ENCODE measurements at regions not wholly inside any gene's neighbourhood (a gene's known extent, or its start where the extent isn't known, plus 50 kb on each side); places are given as distances from the start of the nearest gene placed in this dataset.

- POLR2A ChIA-PET: no interaction called here
These were observed 989.5 kb upstream of the RBFOX1 start for GRCh38 chr16:6343157-6343556.

GRCh38 chr16:6341981-6342380 lies 990.7 kb upstream of the RBFOX1 start:
- Histone ChIP-seq H3K79me2 (ENCODE audit: insufficient read depth, low read length) (no peaks in the 10 kb centered on the region), H3K4me3 (replicated peaks in 1 of 2; ENCODE audit: low read depth in 1 of 2, low read length in 2 of 2) (no peak overlapping the region), H3K9me2 (ENCODE audit: insufficient read depth) (no peaks in the 10 kb centered on the region), H2AFZ (ENCODE audit: low read depth, low read length, poor library complexity, severe bottlenecking) (no peak overlapping the region), H3K36me3 (ENCODE audit: control insufficient read depth in 1 of 2, insufficient read depth in 2 of 2, low read length in 2 of 2) (no peaks in the 10 kb centered on the region), H4K20me1 (ENCODE audit: insufficient read depth) (no peaks in the 10 kb centered on the region), H3K4me1 (ENCODE audit: control insufficient read depth in 1 of 2, insufficient read depth in 2 of 2, low read length in 2 of 2) (no peaks in the 10 kb centered on the region), H3K9ac (ENCODE audit: low read length) (no peak overlapping the region), H3K27ac (ENCODE audit: low read depth, low read length) (no peak overlapping the region), H3K9me3 (ENCODE audit: control insufficient read depth in 1 of 2, insufficient read depth in 1 of 2, low read depth in 1 of 2, low read length in 2 of 2) (no peaks in the 10 kb centered on the region), H3K27me3 (ENCODE audit: insufficient read depth, low read length) (no peaks in the 10 kb centered on the region), H3K4me2 (ENCODE audit: low read length) (no peak overlapping the region)
- DNase-seq (ENCODE audit: low read depth, low spot score): no peak
- no peak for ATAC-seq
- POLR2A ChIA-PET: no interaction called here
- intact Hi-C loops (cut with micrococcal nuclease): no loop called here
- CTCF ChIA-PET: no interaction called here
- RAD21 ChIA-PET (ENCODE audit: low non-redundant PET in 1 of 2, low total read pairs in 2 of 2, uncharacterized antibody in 2 of 2, unreplicated experiment in 2 of 2): no interaction called here
- BruUV-seq (replicated peaks): no TSS peak
- TF ChIP-seq ZFX (IDR thresholded peaks at IDR 0.05): no peak
- TF ChIP-seq CEBPB (IDR thresholded peaks at IDR 0.05; ENCODE audit: low read depth): no peak

More at GRCh38 chr16:6343157-6343556, 989.5 kb upstream of the RBFOX1 start:
- intact Hi-C loops (cut with micrococcal nuclease): no loop called here
- H3K4me3 ChIP-seq (replicated peaks in 1 of 2; ENCODE audit: low read depth in 1 of 2, low read length in 2 of 2): no peak overlapping the region
- RAD21 ChIA-PET (ENCODE audit: low non-redundant PET in 1 of 2, low total read pairs in 2 of 2, uncharacterized antibody in 2 of 2, unreplicated experiment in 2 of 2): no interaction called here
- TF ChIP-seq SRF (IDR thresholded peaks at IDR 0.05; ENCODE audit: low read depth): no peak
- no peak for TF ChIP-seq EGR1 (IDR thresholded peaks at IDR 0.05; ENCODE audit: low read depth)
- H3K4me2 ChIP-seq (ENCODE audit: low read length): no peak overlapping the region
- no peak overlapping the region for H3K27ac ChIP-seq (ENCODE audit: low read depth, low read length)
- no peak for ATAC-seq
- no peaks in the 10 kb centered on the region for H3K9me3 ChIP-seq (ENCODE audit: control insufficient read depth in 1 of 2, insufficient read depth in 1 of 2, low read depth in 1 of 2, low read length in 2 of 2)
- no peak overlapping the region for H3K9ac ChIP-seq (ENCODE audit: low read length)
- H3K4me1 ChIP-seq (ENCODE audit: control insufficient read depth in 1 of 2, insufficient read depth in 2 of 2, low read length in 2 of 2): no peaks in the 10 kb centered on the region
- no peak for DNase-seq (ENCODE audit: low read depth, low spot score)
- CTCF ChIA-PET: no interaction called here
- no peaks in the 10 kb centered on the region for H4K20me1 ChIP-seq (ENCODE audit: insufficient read depth)
- no peaks in the 10 kb centered on the region for H3K9me2 ChIP-seq (ENCODE audit: insufficient read depth)
- no TSS peak for BruUV-seq (replicated peaks)
- no peaks in the 10 kb centered on the region for H3K79me2 ChIP-seq (ENCODE audit: insufficient read depth, low read length)
- H3K27me3 ChIP-seq (ENCODE audit: insufficient read depth, low read length): no peaks in the 10 kb centered on the region
- no peaks in the 10 kb centered on the region for H3K36me3 ChIP-seq (ENCODE audit: control insufficient read depth in 1 of 2, insufficient read depth in 2 of 2, low read length in 2 of 2)
- H2AFZ ChIP-seq (ENCODE audit: low read depth, low read length, poor library complexity, severe bottlenecking): no peak overlapping the region

GRCh38 chr16:6335072-6335471 lies 997.6 kb upstream of the RBFOX1 start:
- TF ChIP-seq CEBPB (IDR thresholded peaks at IDR 0.05; ENCODE audit: low read depth) (no peak), FOSL1 (IDR thresholded peaks at IDR 0.05; ENCODE audit: low read depth) (no peak), ZFX (IDR thresholded peaks at IDR 0.05) (no peak), ZNF274 (IDR thresholded peaks at IDR 0.05; ENCODE audit: low read depth, low read length) (no peak), ATF3 (IDR thresholded peaks at IDR 0.05) (no peak), SRF (IDR thresholded peaks at IDR 0.05; ENCODE audit: low read depth) (no peak)
- no peaks in the 10 kb centered on the region for H3K36me3 ChIP-seq (ENCODE audit: control insufficient read depth in 1 of 2, insufficient read depth in 2 of 2, low read length in 2 of 2)
- no peaks in the 10 kb centered on the region for H3K4me1 ChIP-seq (ENCODE audit: control insufficient read depth in 1 of 2, insufficient read depth in 2 of 2, low read length in 2 of 2)
- ChIA-PET RAD21 (ENCODE audit: low non-redundant PET in 1 of 2, low total read pairs in 2 of 2, uncharacterized antibody in 2 of 2, unreplicated experiment in 2 of 2) (no interaction called here), POLR2A (no interaction called here), CTCF (no interaction called here)
- no peak overlapping the region for H3K4me2 ChIP-seq (ENCODE audit: low read length)
- BruUV-seq (replicated peaks): no TSS peak
- H3K9ac ChIP-seq (ENCODE audit: low read length): no peak overlapping the region
- no peaks in the 10 kb centered on the region for H4K20me1 ChIP-seq (ENCODE audit: insufficient read depth)
- H3K4me3 ChIP-seq (replicated peaks in 1 of 2; ENCODE audit: low read depth in 1 of 2, low read length in 2 of 2): no peak overlapping the region
- no peaks in the 10 kb centered on the region for H3K9me3 ChIP-seq (ENCODE audit: control insufficient read depth in 1 of 2, insufficient read depth in 1 of 2, low read depth in 1 of 2, low read length in 2 of 2)
- intact Hi-C loops (cut with micrococcal nuclease): no loop called here
- no peaks in the 10 kb centered on the region for H3K9me2 ChIP-seq (ENCODE audit: insufficient read depth)
- no peak overlapping the region for H3K27ac ChIP-seq (ENCODE audit: low read depth, low read length)
- no peaks in the 10 kb centered on the region for H3K27me3 ChIP-seq (ENCODE audit: insufficient read depth, low read length)
- DNase-seq (ENCODE audit: low read depth, low spot score): no peak
- no peak overlapping the region for H2AFZ ChIP-seq (ENCODE audit: low read depth, low read length, poor library complexity, severe bottlenecking)
- no peaks in the 10 kb centered on the region for H3K79me2 ChIP-seq (ENCODE audit: insufficient read depth, low read length)
- ATAC-seq: no peak
